Endothelial cell of umbilical vein (primary cell): ENCODE measurements at regions not wholly inside any gene's neighbourhood (a gene's known extent, or its start where the extent isn't known, plus 50 kb on each side); places are given as distances from the start of the nearest gene placed in this dataset.

Source experiments
- EZH2 ChIP-seq: IDR thresholded peaks from 2 replicates; pipeline ENCODE4 v1.6.1; 2012; ENCODE audit warnings: borderline replicate concordance, low read depth, mild to moderate bottlenecking, moderate library complexity, low read length, inconsistent platforms; ENCODE audit not compliant: severe bottlenecking
- GATA2 ChIP-seq: IDR thresholded peaks from 2 replicates; pipeline ENCODE4 v1.7.0; 2011; ENCODE audit warnings: low read depth, mild to moderate bottlenecking, moderate library complexity, mixed read lengths, low read length; ENCODE audit not compliant: insufficient read length, insufficient read depth
- JUN ChIP-seq: IDR thresholded peaks from 2 replicates; pipeline ENCODE4 v1.6.1; 2011; ENCODE audit warnings: borderline replicate concordance, low read depth; ENCODE audit not compliant: insufficient read length, insufficient read depth
- POLR2A ChIP-seq: IDR thresholded peaks from 2 replicates; pipeline ENCODE4 v1.6.1; 2012; ENCODE audit warnings: low read depth, mild to moderate bottlenecking, control low read depth, low read length
- POLR2AphosphoS5 ChIP-seq: IDR thresholded peaks from 2 replicates; pipeline ENCODE4 v1.6.1; 2012; ENCODE audit warnings: low read depth, mild to moderate bottlenecking, control low read depth, low read length, moderate library complexity; ENCODE audit not compliant: insufficient read depth
- TF ChIP-seq, protein P1 (sequence below), 2 donors: IDR thresholded peaks; 1 replicate in 1 of 2; 2 replicates in 1 of 2; pipeline ENCODE4 v1.5.1; 2011; ENCODE audit warnings: low read length in 2 of 2, mild to moderate bottlenecking in 2 of 2, moderate library complexity in 2 of 2, control low read depth in 1 of 2, inconsistent platforms in 1 of 2, low read depth in 1 of 2; ENCODE audit not compliant: insufficient read depth in 1 of 2; ENCODE audit errors: extremely low read depth in 1 of 2

- TF ChIP-seq, protein P1, sequence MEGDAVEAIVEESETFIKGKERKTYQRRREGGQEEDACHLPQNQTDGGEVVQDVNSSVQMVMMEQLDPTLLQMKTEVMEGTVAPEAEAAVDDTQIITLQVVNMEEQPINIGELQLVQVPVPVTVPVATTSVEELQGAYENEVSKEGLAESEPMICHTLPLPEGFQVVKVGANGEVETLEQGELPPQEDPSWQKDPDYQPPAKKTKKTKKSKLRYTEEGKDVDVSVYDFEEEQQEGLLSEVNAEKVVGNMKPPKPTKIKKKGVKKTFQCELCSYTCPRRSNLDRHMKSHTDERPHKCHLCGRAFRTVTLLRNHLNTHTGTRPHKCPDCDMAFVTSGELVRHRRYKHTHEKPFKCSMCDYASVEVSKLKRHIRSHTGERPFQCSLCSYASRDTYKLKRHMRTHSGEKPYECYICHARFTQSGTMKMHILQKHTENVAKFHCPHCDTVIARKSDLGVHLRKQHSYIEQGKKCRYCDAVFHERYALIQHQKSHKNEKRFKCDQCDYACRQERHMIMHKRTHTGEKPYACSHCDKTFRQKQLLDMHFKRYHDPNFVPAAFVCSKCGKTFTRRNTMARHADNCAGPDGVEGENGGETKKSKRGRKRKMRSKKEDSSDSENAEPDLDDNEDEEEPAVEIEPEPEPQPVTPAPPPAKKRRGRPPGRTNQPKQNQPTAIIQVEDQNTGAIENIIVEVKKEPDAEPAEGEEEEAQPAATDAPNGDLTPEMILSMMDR (IDR thresholded peaks at IDR 0.05; ENCODE audit: extremely low read depth in 1 of 2, insufficient read depth in 1 of 2, low read depth in 1 of 2, low read length in 2 of 2), result no peak
- TF ChIP-seq EZH2 (no peak), JUN (no peak), POLR2AphosphoS5 (no peak), POLR2A (no peak), GATA2 (no peak)
Observed at GRCh38 chr5:13595978-13596377, 348.5 kb downstream of the DNAH5 start.
